ENCODE measurements at regions not wholly inside any gene's neighbourhood (a gene's known extent, or its start where the extent isn't known, plus 50 kb on each side); places are given as distances from the start of the nearest gene placed in this dataset.

GRCh38 chr17:14594690-14595089, 293.8 kb downstream of the HS3ST3B1 start:
- H3K4me3 ChIP-seq (ENCODE audit: low read length), result no peak overlapping the region
- no peaks in the 10 kb centered on the region for H3K4me1 ChIP-seq (ENCODE audit: low read length)
- no peaks in the 10 kb centered on the region for H3K36me3 ChIP-seq (replicated peaks; ENCODE audit: low read depth, low read length)
- no peak overlapping the region for H3K27ac ChIP-seq (ENCODE audit: low read length)
- TF ChIP-seq CTCF (IDR thresholded peaks at IDR 0.05; ENCODE audit: low read depth, low read length), result no peak
- no peak for TF ChIP-seq EZH2phosphoT487 (IDR thresholded peaks at IDR 0.05; ENCODE audit: low read depth)
- H2AFZ ChIP-seq (ENCODE audit: low read depth, low read length), result no peak overlapping the region
- H3K79me2 ChIP-seq (ENCODE audit: low read length), result no peaks in the 10 kb centered on the region
- H3K9ac ChIP-seq (ENCODE audit: low read length), result no peak overlapping the region
- H3K4me2 ChIP-seq (ENCODE audit: low read length), result no peak overlapping the region
- no peaks in the 10 kb centered on the region for H3K9me3 ChIP-seq (ENCODE audit: insufficient read depth, low read length)
- H4K20me1 ChIP-seq (ENCODE audit: insufficient read depth, low read length), result no peaks in the 10 kb centered on the region
- no peaks in the 10 kb centered on the region for H3K27me3 ChIP-seq (ENCODE audit: low read depth, low read length)

- H3K27me3 ChIP-seq (ENCODE audit: low read depth, low read length), result no peaks in the 10 kb centered on the region
- no peak overlapping the region for H2AFZ ChIP-seq (ENCODE audit: low read depth, low read length)
- no peak overlapping the region for H3K27ac ChIP-seq (ENCODE audit: low read length)
These were observed 293.1 kb downstream of the HS3ST3B1 start for GRCh38 chr17:14593956-14594355.

GRCh38 chr17:14590459-14591250, 289.8 kb downstream of the HS3ST3B1 start:
- Histone ChIP-seq H3K79me2 (ENCODE audit: low read length) (no peaks in the 10 kb centered on the region), H4K20me1 (ENCODE audit: insufficient read depth, low read length) (no peaks in the 10 kb centered on the region), H3K9ac (ENCODE audit: low read length) (no peak overlapping the region), H3K4me2 (ENCODE audit: low read length) (no peak overlapping the region), H3K9me3 (ENCODE audit: insufficient read depth, low read length) (no peaks in the 10 kb centered on the region), H3K4me1 (ENCODE audit: low read length) (no peaks in the 10 kb centered on the region), H3K27me3 (ENCODE audit: low read depth, low read length) (no peaks in the 10 kb centered on the region), H3K4me3 (ENCODE audit: low read length) (no peak overlapping the region), H3K36me3 (replicated peaks; ENCODE audit: low read depth, low read length) (no peaks in the 10 kb centered on the region), H2AFZ (ENCODE audit: low read depth, low read length) (no peak overlapping the region), H3K27ac (ENCODE audit: low read length) (no peak overlapping the region)
- TF ChIP-seq EZH2phosphoT487 (IDR thresholded peaks at IDR 0.05; ENCODE audit: low read depth), result no peak

More at GRCh38 chr17:14593956-14594355, 293.1 kb downstream of the HS3ST3B1 start:
- Histone ChIP-seq H3K9me3 (ENCODE audit: insufficient read depth, low read length) (no peaks in the 10 kb centered on the region), H3K4me1 (ENCODE audit: low read length) (no peaks in the 10 kb centered on the region), H3K36me3 (replicated peaks; ENCODE audit: low read depth, low read length) (no peaks in the 10 kb centered on the region), H3K4me2 (ENCODE audit: low read length) (no peak overlapping the region), H3K9ac (ENCODE audit: low read length) (no peak overlapping the region), H3K79me2 (ENCODE audit: low read length) (no peaks in the 10 kb centered on the region), H4K20me1 (ENCODE audit: insufficient read depth, low read length) (no peaks in the 10 kb centered on the region), H3K4me3 (ENCODE audit: low read length) (no peak overlapping the region)
- no peak for TF ChIP-seq EZH2phosphoT487 (IDR thresholded peaks at IDR 0.05; ENCODE audit: low read depth)
- no peak for TF ChIP-seq CTCF (IDR thresholded peaks at IDR 0.05; ENCODE audit: low read depth, low read length)

GRCh38 chr17:14585099-14585498, 284.2 kb downstream of the HS3ST3B1 start:
- H3K4me2 ChIP-seq (ENCODE audit: low read length), result no peak overlapping the region
- H3K27ac ChIP-seq (ENCODE audit: low read length), result no peak overlapping the region
- H2AFZ ChIP-seq (ENCODE audit: low read depth, low read length), result no peak overlapping the region
- H3K27me3 ChIP-seq (ENCODE audit: low read depth, low read length), result no peaks in the 10 kb centered on the region
- H3K79me2 ChIP-seq (ENCODE audit: low read length), result no peaks in the 10 kb centered on the region
- H4K20me1 ChIP-seq (ENCODE audit: insufficient read depth, low read length), result no peaks in the 10 kb centered on the region
- H3K4me1 ChIP-seq (ENCODE audit: low read length), result no peaks in the 10 kb centered on the region
- no peak overlapping the region for H3K4me3 ChIP-seq (ENCODE audit: low read length)
- TF ChIP-seq EZH2phosphoT487 (IDR thresholded peaks at IDR 0.05; ENCODE audit: low read depth) (no peak), CTCF (IDR thresholded peaks at IDR 0.05; ENCODE audit: low read depth, low read length) (no peak)
- no peak overlapping the region for H3K9ac ChIP-seq (ENCODE audit: low read length)
- H3K36me3 ChIP-seq (replicated peaks; ENCODE audit: low read depth, low read length), result no peaks in the 10 kb centered on the region
- H3K9me3 ChIP-seq (ENCODE audit: insufficient read depth, low read length), result no peaks in the 10 kb centered on the region
